ENCODE measurements at regions not wholly inside any gene's neighbourhood (a gene's known extent, or its start where the extent isn't known, plus 50 kb on each side); places are given as distances from the start of the nearest gene placed in this dataset.
"Not testable (repeated sequence)": the region's sequence is repeated elsewhere in the genome, so short reads cannot be mapped to it uniquely, and the experiment has no call there.

GRCh38 chr16:29136046-29136696 is 151.3 kb downstream of the LAT start:
- TF ChIP-seq, protein P1, sequence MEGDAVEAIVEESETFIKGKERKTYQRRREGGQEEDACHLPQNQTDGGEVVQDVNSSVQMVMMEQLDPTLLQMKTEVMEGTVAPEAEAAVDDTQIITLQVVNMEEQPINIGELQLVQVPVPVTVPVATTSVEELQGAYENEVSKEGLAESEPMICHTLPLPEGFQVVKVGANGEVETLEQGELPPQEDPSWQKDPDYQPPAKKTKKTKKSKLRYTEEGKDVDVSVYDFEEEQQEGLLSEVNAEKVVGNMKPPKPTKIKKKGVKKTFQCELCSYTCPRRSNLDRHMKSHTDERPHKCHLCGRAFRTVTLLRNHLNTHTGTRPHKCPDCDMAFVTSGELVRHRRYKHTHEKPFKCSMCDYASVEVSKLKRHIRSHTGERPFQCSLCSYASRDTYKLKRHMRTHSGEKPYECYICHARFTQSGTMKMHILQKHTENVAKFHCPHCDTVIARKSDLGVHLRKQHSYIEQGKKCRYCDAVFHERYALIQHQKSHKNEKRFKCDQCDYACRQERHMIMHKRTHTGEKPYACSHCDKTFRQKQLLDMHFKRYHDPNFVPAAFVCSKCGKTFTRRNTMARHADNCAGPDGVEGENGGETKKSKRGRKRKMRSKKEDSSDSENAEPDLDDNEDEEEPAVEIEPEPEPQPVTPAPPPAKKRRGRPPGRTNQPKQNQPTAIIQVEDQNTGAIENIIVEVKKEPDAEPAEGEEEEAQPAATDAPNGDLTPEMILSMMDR (conservative IDR thresholded peaks at IDR 0.05; ENCODE audit: low read length): not testable (repeated sequence)
- not testable (repeated sequence) for TF ChIP-seq EZH2phosphoT487 (IDR thresholded peaks at IDR 0.05; ENCODE audit: borderline replicate concordance, low read depth, low read length)
